ENCODE measurements at regions not wholly inside any gene's neighbourhood (a gene's known extent, or its start where the extent isn't known, plus 50 kb on each side); places are given as distances from the start of the nearest gene placed in this dataset.

DNA sequence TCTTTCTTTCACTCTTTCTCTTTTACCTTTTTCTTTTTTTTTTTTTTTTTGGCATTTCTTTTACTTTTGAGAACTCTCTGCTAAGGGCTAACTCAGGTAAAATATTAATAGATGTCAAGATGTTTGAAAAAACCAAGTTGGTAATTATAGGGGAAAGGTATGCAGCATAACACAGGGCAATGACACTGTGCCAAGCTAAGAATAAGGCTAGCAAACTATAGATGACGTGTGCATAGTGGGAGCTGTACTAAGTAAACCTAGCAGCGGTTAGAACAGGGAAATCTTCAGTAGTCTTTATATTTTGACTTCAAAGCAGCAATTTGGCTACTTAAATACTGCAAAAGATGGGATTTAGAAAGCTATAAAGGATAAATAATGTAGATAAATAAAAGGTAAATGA, 415.4 kb upstream of the RGPD4 start:
- TF ChIP-seq CTCF (IDR thresholded peaks at IDR 0.05; ENCODE audit: low read depth, low read length) = no peak
- no peak for TF ChIP-seq EZH2phosphoT487 (IDR thresholded peaks at IDR 0.05; ENCODE audit: low read depth)
